GM13976 (cell line): ENCODE measurements at regions not wholly inside any gene's neighbourhood (a gene's known extent, or its start where the extent isn't known, plus 50 kb on each side); places are given as distances from the start of the nearest gene placed in this dataset.
"Not testable (repeated sequence)": the region's sequence is repeated elsewhere in the genome, so short reads cannot be mapped to it uniquely, and the experiment has no call there.

Experiments
- DNase-seq: peaks from one replicate; pipeline ENCODE4 v3.0.0; 2012; ENCODE audit warnings: low spot score
- CTCF ChIP-seq: IDR thresholded peaks from 2 replicates; pipeline ENCODE4 v1.5.1; 2012; ENCODE audit warnings: borderline replicate concordance, mild to moderate bottlenecking; ENCODE audit not compliant: insufficient read depth; ENCODE audit errors: extremely low read depth, missing control alignments, control extremely low read depth
- in situ Hi-C: fragments of 300-500 bp; cut with MboI; formaldehyde crosslinking; loops from one replicate; pipeline ENCODE4 v1.12.0; 2022; ENCODE audit warnings: low sequenced_read_pairs, mixed read lengths, inconsistent platforms; ENCODE audit not compliant: unreplicated experiment

- in situ Hi-C loops: no loop called here
- no peak for DNase-seq
- TF ChIP-seq CTCF: no peak
These were observed 57.6 kb upstream of the RASA1 start for GRCh38 chr5:87210076-87210475.

GRCh38 chr5:87210743-87211142 lies 56.9 kb upstream of the RASA1 start:
- in situ Hi-C loops: no loop called here
- TF ChIP-seq CTCF: no peak
- DNase-seq: no peak

GRCh38 chr5:87211676-87212075 lies 56.0 kb upstream of the RASA1 start:
- TF ChIP-seq CTCF: no peak
- in situ Hi-C loops: no loop called here
- DNase-seq: no peak

GRCh38 chr5:87212183-87212582 lies 55.5 kb upstream of the RASA1 start:
- in situ Hi-C loops, DNase-seq: not testable (repeated sequence)

GRCh38 chr5:87217480-87217879 lies 50.2 kb upstream of the RASA1 start:
- DNase-seq, in situ Hi-C loops: not testable (repeated sequence)
